B cell (primary cell): ENCODE measurements at regions not wholly inside any gene's neighbourhood (a gene's known extent, or its start where the extent isn't known, plus 50 kb on each side); places are given as distances from the start of the nearest gene placed in this dataset.

Source experiments
- ATAC-seq: fragments of 200-7000 bp; cut with Tn5 transposase; one replicate; pipeline ENCODE4 v1.10.0; 2021; ENCODE audit warnings: low read depth, mild to moderate bottlenecking, moderate number of reproducible peaks, moderate library complexity
- CTCF ChIA-PET: fragments of 350-600 bp; sonication (Branson Sonifier 250); formaldehyde crosslinking; loops from one replicate; lab custom pipeline; 2021; ENCODE audit warnings: antibody characterized with exemption, inconsistent platforms; lab: Charles Lee
- POLR2A ChIA-PET: fragments of 350-600 bp; sonication (Branson Sonifier 250); formaldehyde crosslinking; loops from one replicate; lab custom pipeline; 2021; ENCODE audit warnings: antibody characterized with exemption; lab: Charles Lee
- DNase-seq: peaks from one replicate; pipeline ENCODE4 v3.0.0; 2013
- H2AFZ ChIP-seq: 2 replicates; pipeline ENCODE4 v1.6.1; 2012; ENCODE audit warnings: mild to moderate bottlenecking, low read depth, low read length; ENCODE audit not compliant: insufficient read depth, poor library complexity, severe bottlenecking
- H3K27ac ChIP-seq, 2 donors: 1 replicate in 1 of 2; 2 replicates in 1 of 2; pipeline ENCODE4 v1.5.1; 2012 to 2013; ENCODE audit warnings: low read length in 2 of 2, mild to moderate bottlenecking in 2 of 2, moderate library complexity in 1 of 2
- H3K27me3 ChIP-seq, 4 experiments: fragments of 200-600 bp in 1 of 4; sonication (generic) in 1 of 4; replicated peaks in 1 of 4; 1 replicate in 2 of 4; 2 replicates in 2 of 4; pipeline versions ENCODE4 v1.6.1 to v1.7.0; 2013 to 2016; ENCODE audit warnings: low read length in 3 of 4, mild to moderate bottlenecking in 2 of 4, mixed read lengths in 1 of 4, moderate library complexity in 1 of 4; ENCODE audit not compliant: insufficient read depth in 4 of 4, control insufficient read depth in 3 of 4; ENCODE audit errors: control extremely low read depth in 1 of 4
- H3K36me3 ChIP-seq, 2 experiments: replicated peaks in 1 of 2; 1 replicate in 1 of 2; 2 replicates in 1 of 2; pipeline versions ENCODE4 v1.6.1 to v1.7.1; 2013; ENCODE audit warnings: low read length in 1 of 2; ENCODE audit not compliant: insufficient read depth in 2 of 2, control insufficient read depth in 1 of 2; ENCODE audit errors: control extremely low read depth in 1 of 2, extremely low read depth in 1 of 2
- H3K4me1 ChIP-seq, 2 donors: fragments of 200-600 bp in 1 of 2; sonication (generic) in 1 of 2; 1 replicate in 1 of 2; 2 replicates in 1 of 2; pipeline versions ENCODE4 v1.5.1 to v1.6.1; 2013 to 2017; ENCODE audit warnings: low read length in 2 of 2; ENCODE audit not compliant: control insufficient read depth in 2 of 2, insufficient read depth in 2 of 2
- H3K4me2 ChIP-seq: replicated peaks from 2 replicates; pipeline ENCODE3; 2012; ENCODE audit warnings: mild to moderate bottlenecking, low read depth, low read length; ENCODE audit not compliant: poor library complexity, severe bottlenecking
- H3K4me3 ChIP-seq, 5 experiments: fragments of 200-600 bp in 1 of 5; sonication (generic) in 1 of 5; 1 replicate in 3 of 5; 2 replicates in 2 of 5; pipeline versions ENCODE4 v1.5.1 to v1.7.0; 2011 to 2016; ENCODE audit warnings: low read length in 4 of 5, mild to moderate bottlenecking in 4 of 5, low read depth in 2 of 5, control low read depth in 1 of 5, moderate library complexity in 1 of 5; ENCODE audit not compliant: insufficient read depth in 1 of 5; ENCODE audit errors: control extremely low read depth in 1 of 5, extremely low read depth in 1 of 5
- H3K79me2 ChIP-seq: fragments of 200-600 bp; sonication (generic); one replicate; pipeline ENCODE4 v1.6.0; 2016; ENCODE audit warnings: low read length; ENCODE audit not compliant: control insufficient read depth, insufficient read depth
- H3K9ac ChIP-seq: fragments of 200-600 bp; sonication (generic); 2 replicates; pipeline ENCODE4 v1.6.1; 2017; ENCODE audit warnings: mild to moderate bottlenecking, low read length, moderate library complexity
- H3K9me3 ChIP-seq, 3 donors: one replicate each; pipeline versions ENCODE4 v1.6.1 to v1.7.1; 2013; ENCODE audit warnings: low read length in 2 of 3; ENCODE audit not compliant: control insufficient read depth in 2 of 3, insufficient read depth in 1 of 3; ENCODE audit errors: control extremely low read depth in 1 of 3
- H4K20me1 ChIP-seq: 2 replicates; pipeline ENCODE4 v1.6.0; 2012; ENCODE audit warnings: mild to moderate bottlenecking, low read length; ENCODE audit not compliant: insufficient read depth, control insufficient read depth, poor library complexity, severe bottlenecking
- H3K27ac Mint-ChIP-seq: one replicate; pipeline ENCODE4 v1.8.0; 2021; ENCODE audit warnings: mixed read lengths
- H3K27me3 Mint-ChIP-seq: one replicate; pipeline ENCODE4 v1.8.0; 2021; ENCODE audit warnings: mixed read lengths
- H3K4me1 Mint-ChIP-seq: one replicate; pipeline ENCODE4 v1.8.0; 2021; ENCODE audit warnings: mixed read lengths
- H3K4me3 Mint-ChIP-seq: one replicate; pipeline ENCODE4 v1.8.0; 2021; ENCODE audit warnings: mixed read lengths
- H3K9me3 Mint-ChIP-seq: one replicate; pipeline ENCODE4 v1.8.0; 2022; ENCODE audit warnings: mixed read lengths; ENCODE audit not compliant: insufficient read depth
- CTCF ChIP-seq: fragments of 200-600 bp; IDR thresholded peaks from one replicate; pipeline ENCODE4 v1.8.0; 2022; ENCODE audit warnings: antibody characterized with exemption, mild to moderate bottlenecking
- EZH2 ChIP-seq: IDR thresholded peaks from 2 replicates; pipeline ENCODE4 v1.6.1; 2012; ENCODE audit warnings: borderline replicate concordance, low read depth, mild to moderate bottlenecking, moderate library complexity, low read length; ENCODE audit not compliant: insufficient read depth, poor library complexity, severe bottlenecking
- WGBS: methylation state at CpG from one replicate; pipeline ENCODE4 v1.1.5; 2013; ENCODE audit warnings: missing lambda C conversion rate; ENCODE audit not compliant: insufficient coverage; 5-methylcytosine and 5-hydroxymethylcytosine counted together
- intact Hi-C: fragments of 100-400 bp; cut with micrococcal nuclease; formaldehyde crosslinking; loops from one replicate; pipeline ENCODE4 v1.10.0; 2022

GRCh38 chr12:89999699-90000505 is 291.3 kb upstream of the ATP2B1 start:
- Histone ChIP-seq H3K4me2 (no peak overlapping the region), H3K27ac (no peak overlapping the region), H4K20me1 (no peaks in the 10 kb centered on the region), H3K4me3 (no peak overlapping the region), H3K27me3 (no peaks in the 10 kb centered on the region), H2AFZ (no peak overlapping the region), H3K36me3 (no peaks in the 10 kb centered on the region), H3K9me3 (no peaks in the 10 kb centered on the region), H3K4me1 (peaks cover 6 to 13% of the 10 kb centered on the region in 2 donors), H3K79me2 (no peaks in the 10 kb centered on the region), H3K9ac (no peak overlapping the region)
- no peak for TF ChIP-seq EZH2
- no peak for TF ChIP-seq CTCF
- H3K27ac Mint-ChIP-seq, result no peak overlapping the region
- POLR2A ChIA-PET, result no interaction called here
- DNase-seq (no peak), ATAC-seq (no peak)
- H3K4me1 Mint-ChIP-seq, result peaks cover 17% of the 10 kb centered on the region
- no peak overlapping the region for H3K4me3 Mint-ChIP-seq
- WGBS, result no CpG with 5 or more reads among the region's 2 CpGs
- no peaks in the 10 kb centered on the region for H3K27me3 Mint-ChIP-seq
- intact Hi-C loops, result no loop called here
- H3K9me3 Mint-ChIP-seq, result no peaks in the 10 kb centered on the region
- CTCF ChIA-PET, result interaction anchor here (1.0 to 1.3 kb wide), 2 partner anchors 10 to 13 kb away, joined by 3 read pairs; no protein-coding TSS in a partner anchor

GRCh38 chr12:89995870-89996269 is 287.2 kb upstream of the ATP2B1 start:
- Mint-ChIP-seq H3K4me3 (no peak overlapping the region), H3K9me3 (no peaks in the 10 kb centered on the region), H3K27ac (no peak overlapping the region), H3K4me1 (peaks cover 32% of the 10 kb centered on the region), H3K27me3 (no peaks in the 10 kb centered on the region)
- DNase-seq (no peak), ATAC-seq (no peak)
- Histone ChIP-seq H3K9me3 (no peaks in the 10 kb centered on the region), H3K4me1 (peaks cover 12 to 23% of the 10 kb centered on the region in 2 donors), H3K27me3 (no peaks in the 10 kb centered on the region), H2AFZ (no peak overlapping the region), H3K79me2 (no peaks in the 10 kb centered on the region), H3K4me3 (no peak overlapping the region), H3K36me3 (no peaks in the 10 kb centered on the region), H3K27ac (no peak overlapping the region), H3K9ac (no peak overlapping the region), H3K4me2 (no peak overlapping the region), H4K20me1 (no peaks in the 10 kb centered on the region)
- intact Hi-C loops, result no loop called here
- CTCF ChIA-PET, result no interaction called here
- TF ChIP-seq CTCF (no peak), EZH2 (no peak)
- POLR2A ChIA-PET, result no interaction called here
- no CpG with 5 or more reads among the region's 1 CpG for WGBS
